ENCODE measurements at regions not wholly inside any gene's neighbourhood (a gene's known extent, or its start where the extent isn't known, plus 50 kb on each side); places are given as distances from the start of the nearest gene placed in this dataset.

- TF ChIP-seq MXI1 (IDR thresholded peaks at IDR 0.05; ENCODE audit: low read depth, low read length) = no peak
- TF ChIP-seq ZNF174 (CRISPR knock-in tag; IDR thresholded peaks at IDR 0.05) = no peak
These were observed 168.6 kb upstream of the PDE3A start for GRCh38 chr12:20199780-20200179.

All from K562 (cell line).